M059J (cell line): ENCODE measurements at regions not wholly inside any gene's neighbourhood (a gene's known extent, or its start where the extent isn't known, plus 50 kb on each side); places are given as distances from the start of the nearest gene placed in this dataset.

Experiments
- DNase-seq: peaks from one replicate; pipeline ENCODE4 v3.0.0-alpha.2; 2012; ENCODE audit warnings: low read depth

- DNase-seq, result peak; percentile 7
Observed at GRCh38 chr2:8307606-8308180, 374.2 kb upstream of the ID2 start.

- no peak for DNase-seq
Observed at GRCh38 chr2:8309131-8309530, 372.7 kb upstream of the ID2 start.

- no peak for DNase-seq
Observed at GRCh38 chr2:8310557-8311455, 371.1 kb upstream of the ID2 start.

- no peak for DNase-seq
Observed at GRCh38 chr2:8312221-8312620, 369.6 kb upstream of the ID2 start.

- DNase-seq, result peak; percentile 21
Observed at GRCh38 chr2:8312861-8313830, 368.7 kb upstream of the ID2 start.

- no peak for DNase-seq
Observed at GRCh38 chr2:8314063-8314462, 367.8 kb upstream of the ID2 start.

- DNase-seq, result no peak
Observed at GRCh38 chr2:8315531-8316165, 366.2 kb upstream of the ID2 start.

GRCh38 chr2:8316356-8316755 lies 365.5 kb upstream of the ID2 start:
- no peak for DNase-seq

GRCh38 chr2:8317418-8317817 lies 364.4 kb upstream of the ID2 start:
- DNase-seq, result no peak

GRCh38 chr2:8319219-8319618 lies 362.6 kb upstream of the ID2 start:
- DNase-seq, result no peak

GRCh38 chr2:8320311-8321066 lies 361.4 kb upstream of the ID2 start:
- no peak for DNase-seq

- DNase-seq, result no peak
Observed at GRCh38 chr2:8322634-8323033, 359.2 kb upstream of the ID2 start.

GRCh38 chr2:8324164-8324856 lies 357.5 kb upstream of the ID2 start:
- no peak for DNase-seq

- DNase-seq, result no peak
Observed at GRCh38 chr2:8324901-8325300, 357.0 kb upstream of the ID2 start.

- DNase-seq, result no peak
Observed at GRCh38 chr2:8327371-8328100, 354.3 kb upstream of the ID2 start.

GRCh38 chr2:8328217-8328616 lies 353.6 kb upstream of the ID2 start:
- DNase-seq, result no peak

GRCh38 chr2:8329660-8330622 lies 351.9 kb upstream of the ID2 start:
- no peak for DNase-seq

- DNase-seq, result no peak
Observed at GRCh38 chr2:8331068-8331467, 350.8 kb upstream of the ID2 start.

GRCh38 chr2:8332646-8333045 lies 349.2 kb upstream of the ID2 start:
- DNase-seq, result no peak
